ENCODE measurements at regions not wholly inside any gene's neighbourhood (a gene's known extent, or its start where the extent isn't known, plus 50 kb on each side); places are given as distances from the start of the nearest gene placed in this dataset.

- no peak overlapping the region for H2AFZ ChIP-seq (ENCODE audit: low read depth, low read length)
- no peak overlapping the region for H3K27ac ChIP-seq (ENCODE audit: low read length)
- no peak overlapping the region for H3K4me2 ChIP-seq (ENCODE audit: insufficient read depth, low read length)
- H3K27me3 ChIP-seq (ENCODE audit: insufficient read depth, low read length, poor library complexity) = no peaks in the 10 kb centered on the region
- H3K9me3 ChIP-seq (ENCODE audit: insufficient read depth, low read length, severe bottlenecking) = no peaks in the 10 kb centered on the region
- no peaks in the 10 kb centered on the region for H4K20me1 ChIP-seq (ENCODE audit: insufficient read depth, low read length)
- no peaks in the 10 kb centered on the region for H3K4me1 ChIP-seq (ENCODE audit: insufficient read depth, low read length)
- H3K79me2 ChIP-seq (ENCODE audit: insufficient read depth, low read length) = no peaks in the 10 kb centered on the region
- no peak for DNase-seq
- no peaks in the 10 kb centered on the region for H3K36me3 ChIP-seq (ENCODE audit: insufficient read depth, low read length)
- no peak overlapping the region for H3K4me3 ChIP-seq (ENCODE audit: low read depth in 1 of 2, low read length in 2 of 2)
- TF ChIP-seq CTCF (IDR thresholded peaks at IDR 0.05; ENCODE audit: borderline replicate concordance, extremely low read depth, low read length, poor library complexity, severe bottlenecking) = no peak
- no peak for TF ChIP-seq EZH2 (IDR thresholded peaks at IDR 0.05; ENCODE audit: borderline replicate concordance, low read depth, low read length, severe bottlenecking)
- H3K9ac ChIP-seq (ENCODE audit: low read depth, low read length) = no peak overlapping the region
- ATAC-seq (ENCODE audit: insufficient read depth, low read depth) = no peak
These were observed 569.2 kb downstream of the STK39 start for GRCh38 chr2:167678158-167678557.

- Histone ChIP-seq H3K36me3 (ENCODE audit: insufficient read depth, low read length) (no peaks in the 10 kb centered on the region), H3K79me2 (ENCODE audit: insufficient read depth, low read length) (no peaks in the 10 kb centered on the region), H3K4me3 (ENCODE audit: low read depth in 1 of 2, low read length in 2 of 2) (no peak overlapping the region), H3K27ac (ENCODE audit: low read length) (no peak overlapping the region), H3K4me1 (ENCODE audit: insufficient read depth, low read length) (no peaks in the 10 kb centered on the region), H4K20me1 (ENCODE audit: insufficient read depth, low read length) (no peaks in the 10 kb centered on the region), H3K9me3 (ENCODE audit: insufficient read depth, low read length, severe bottlenecking) (no peaks in the 10 kb centered on the region), H3K4me2 (ENCODE audit: insufficient read depth, low read length) (no peak overlapping the region), H3K9ac (ENCODE audit: low read depth, low read length) (no peak overlapping the region), H2AFZ (ENCODE audit: low read depth, low read length) (no peak overlapping the region), H3K27me3 (ENCODE audit: insufficient read depth, low read length, poor library complexity) (no peaks in the 10 kb centered on the region)
- TF ChIP-seq EZH2 (IDR thresholded peaks at IDR 0.05; ENCODE audit: borderline replicate concordance, low read depth, low read length, severe bottlenecking) = no peak
- no peak for TF ChIP-seq CTCF (IDR thresholded peaks at IDR 0.05; ENCODE audit: borderline replicate concordance, extremely low read depth, low read length, poor library complexity, severe bottlenecking)
- no peak for DNase-seq
- no peak for ATAC-seq (ENCODE audit: insufficient read depth, low read depth)
These were observed 571.5 kb downstream of the STK39 start for GRCh38 chr2:167675906-167676305.

GRCh38 chr2:167670588-167670987 is 576.8 kb downstream of the STK39 start:
- Histone ChIP-seq H3K27me3 (ENCODE audit: insufficient read depth, low read length, poor library complexity) (no peaks in the 10 kb centered on the region), H3K36me3 (ENCODE audit: insufficient read depth, low read length) (no peaks in the 10 kb centered on the region), H3K9me3 (ENCODE audit: insufficient read depth, low read length, severe bottlenecking) (peaks cover 7% of the 10 kb centered on the region), H3K4me2 (ENCODE audit: insufficient read depth, low read length) (no peak overlapping the region), H3K27ac (ENCODE audit: low read length) (no peak overlapping the region), H3K4me1 (ENCODE audit: insufficient read depth, low read length) (no peaks in the 10 kb centered on the region), H4K20me1 (ENCODE audit: insufficient read depth, low read length) (no peaks in the 10 kb centered on the region), H3K9ac (ENCODE audit: low read depth, low read length) (no peak overlapping the region), H3K79me2 (ENCODE audit: insufficient read depth, low read length) (no peaks in the 10 kb centered on the region), H3K4me3 (ENCODE audit: low read depth in 1 of 2, low read length in 2 of 2) (no peak overlapping the region), H2AFZ (ENCODE audit: low read depth, low read length) (no peak overlapping the region)
- ATAC-seq (ENCODE audit: insufficient read depth, low read depth) (no peak), DNase-seq (no peak)
- no peak for TF ChIP-seq CTCF (IDR thresholded peaks at IDR 0.05; ENCODE audit: borderline replicate concordance, extremely low read depth, low read length, poor library complexity, severe bottlenecking)
- TF ChIP-seq EZH2 (IDR thresholded peaks at IDR 0.05; ENCODE audit: borderline replicate concordance, low read depth, low read length, severe bottlenecking) = no peak

GRCh38 chr2:167653131-167653530 is 594.3 kb downstream of the STK39 start:
- Histone ChIP-seq H3K4me3 (ENCODE audit: low read depth in 1 of 2, low read length in 2 of 2) (no peak overlapping the region), H3K9ac (ENCODE audit: low read depth, low read length) (no peak overlapping the region), H2AFZ (ENCODE audit: low read depth, low read length) (no peak overlapping the region), H3K27me3 (ENCODE audit: insufficient read depth, low read length, poor library complexity) (no peaks in the 10 kb centered on the region), H4K20me1 (ENCODE audit: insufficient read depth, low read length) (no peaks in the 10 kb centered on the region), H3K36me3 (ENCODE audit: insufficient read depth, low read length) (no peaks in the 10 kb centered on the region), H3K27ac (ENCODE audit: low read length) (no peak overlapping the region), H3K4me1 (ENCODE audit: insufficient read depth, low read length) (no peaks in the 10 kb centered on the region), H3K4me2 (ENCODE audit: insufficient read depth, low read length) (no peak overlapping the region), H3K9me3 (ENCODE audit: insufficient read depth, low read length, severe bottlenecking) (no peaks in the 10 kb centered on the region), H3K79me2 (ENCODE audit: insufficient read depth, low read length) (no peaks in the 10 kb centered on the region)
- no peak for DNase-seq
- TF ChIP-seq CTCF (IDR thresholded peaks at IDR 0.05; ENCODE audit: borderline replicate concordance, extremely low read depth, low read length, poor library complexity, severe bottlenecking) = no peak
- no peak for TF ChIP-seq EZH2 (IDR thresholded peaks at IDR 0.05; ENCODE audit: borderline replicate concordance, low read depth, low read length, severe bottlenecking)
- ATAC-seq (ENCODE audit: insufficient read depth, low read depth) = no peak
